Thyroid gland (tissue), 4 donors: ENCODE measurements at regions not wholly inside any gene's neighbourhood (a gene's known extent, or its start where the extent isn't known, plus 50 kb on each side); places are given as distances from the start of the nearest gene placed in this dataset.

Source experiments
- CTCF ChIP-seq, 6 experiments: fragments of 200-600 bp in 3 of 6; fragments of 450-650 bp in 3 of 6; sonication (generic) in 3 of 6; IDR thresholded peaks; one replicate each; pipeline ENCODE4 v1.5.1; 2016 to 2019; ENCODE audit warnings: antibody characterized with exemption in 6 of 6, mild to moderate bottlenecking in 2 of 6, inconsistent platforms in 1 of 6, moderate library complexity in 1 of 6
- POLR2A ChIP-seq, 2 donors: fragments of 450-650 bp; IDR thresholded peaks; one replicate each; pipeline ENCODE4 v1.6.1; 2017; ENCODE audit warnings: antibody characterized with exemption in 2 of 2, mild to moderate bottlenecking in 2 of 2, moderate library complexity in 1 of 2

DNA sequence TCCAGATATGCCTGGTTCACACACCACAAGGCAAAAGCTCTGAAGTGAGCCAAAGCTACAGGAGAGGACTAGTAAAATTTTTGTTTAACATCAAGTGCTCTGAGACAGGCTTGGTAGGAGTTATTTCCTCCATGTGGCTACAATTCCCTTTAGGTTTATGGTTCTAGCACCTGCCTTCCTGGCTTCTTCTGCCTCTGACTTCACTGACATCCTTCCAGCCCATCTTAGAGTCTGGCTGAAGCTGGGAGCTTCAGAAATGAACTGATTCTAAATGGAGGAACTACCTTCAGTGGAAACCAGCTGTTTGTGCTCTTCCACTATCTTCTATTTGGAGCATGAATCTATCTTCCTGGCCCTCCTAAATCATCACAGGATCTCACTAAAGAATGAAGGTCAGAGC, 215.3 kb upstream of the FBXL7 start:
- no peak for TF ChIP-seq POLR2A (IDR thresholded peaks at IDR 0.05)
- no peak for TF ChIP-seq CTCF (IDR thresholded peaks at IDR 0.05)
